GM21619 (cell line): ENCODE measurements at regions not wholly inside any gene's neighbourhood (a gene's known extent, or its start where the extent isn't known, plus 50 kb on each side); places are given as distances from the start of the nearest gene placed in this dataset.
"Not testable (repeated sequence)": the region's sequence is repeated elsewhere in the genome, so short reads cannot be mapped to it uniquely, and the experiment has no call there.

Experiments used
- ATAC-seq: cut with Tn5 transposase; IDR thresholded peaks from one replicate; pipeline ENCODE4 v1.9.1; 2021; ENCODE audit not compliant: unreplicated experiment

- no peak for ATAC-seq
These were observed 69.5 kb upstream of the VGLL4 start for GRCh38 chr3:11713171-11713570.

- ATAC-seq = no peak
These were observed 68.9 kb upstream of the VGLL4 start for GRCh38 chr3:11712646-11713045.

- ATAC-seq = no peak
These were observed 68.2 kb upstream of the VGLL4 start for GRCh38 chr3:11711876-11712275.

GRCh38 chr3:11709782-11710181 is 66.1 kb upstream of the VGLL4 start:
- no peak for ATAC-seq

GRCh38 chr3:11707084-11707483 is 63.4 kb upstream of the VGLL4 start:
- ATAC-seq = not testable (repeated sequence)

- ATAC-seq = no peak
These were observed 62.9 kb upstream of the VGLL4 start for GRCh38 chr3:11706604-11707003.

GRCh38 chr3:11705049-11705448 is 61.3 kb upstream of the VGLL4 start:
- ATAC-seq = no peak

- no peak for ATAC-seq
These were observed 59.4 kb upstream of the VGLL4 start for GRCh38 chr3:11703146-11703545.

GRCh38 chr3:11699083-11699427 is 55.3 kb upstream of the VGLL4 start:
- no peak for ATAC-seq

GRCh38 chr3:11698326-11699082 is 54.8 kb upstream of the VGLL4 start:
- ATAC-seq = no peak

GRCh38 chr3:11697701-11698100 is 54.0 kb upstream of the VGLL4 start:
- no peak for ATAC-seq

- no peak for ATAC-seq
These were observed 52.3 kb upstream of the VGLL4 start for GRCh38 chr3:11696054-11696453.
